OCI-LY7 (cell line): ENCODE measurements at regions not wholly inside any gene's neighbourhood (a gene's known extent, or its start where the extent isn't known, plus 50 kb on each side); places are given as distances from the start of the nearest gene placed in this dataset.

Source experiments
- BruUV-seq: library from RNA; stranded (reverse); fragments of 400-500 nt; replicated peaks from 2 replicates; lab custom pipeline; 2021; lab: Mats Ljungman, UMichigan
- CTCF ChIA-PET: fragments of 300-600 bp; sonication (Branson Sonifier 250); formaldehyde crosslinking; loops from one replicate; lab custom pipeline; 2022; ENCODE audit warnings: antibody characterized with exemption; ENCODE audit not compliant: unreplicated experiment; lab: Charles Lee
- POLR2A ChIA-PET: fragments of 300-600 bp; sonication (Branson Sonifier 250); formaldehyde crosslinking; loops from one replicate; lab custom pipeline; 2022; ENCODE audit warnings: antibody characterized with exemption; lab: Charles Lee
- DNase-seq: peaks from one replicate; pipeline ENCODE4 v3.0.0-alpha.2; 2015; ENCODE audit warnings: low spot score
- H2AFZ ChIP-seq: fragments of 200-600 bp; sonication (generic), shearing (Covaris generic); 2 replicates; pipeline ENCODE4 v1.6.1; 2014; ENCODE audit warnings: mild to moderate bottlenecking, antibody characterized with exemption, low read length, moderate library complexity
- H3K27ac ChIP-seq: fragments of 200-600 bp; sonication (generic); 2 replicates; pipeline ENCODE4 v1.5.1; 2014; ENCODE audit warnings: mixed run types, low read depth, mild to moderate bottlenecking, moderate library complexity, low read length, inconsistent platforms; ENCODE audit not compliant: poor library complexity, severe bottlenecking
- H3K36me3 ChIP-seq: fragments of 200-600 bp; sonication (generic); 2 replicates; pipeline ENCODE4 v1.6.1; 2014; ENCODE audit warnings: mild to moderate bottlenecking, antibody characterized with exemption, low read length, moderate library complexity, mixed read lengths; ENCODE audit not compliant: insufficient read depth
- H3K4me1 ChIP-seq: fragments of 200-600 bp; sonication (generic); 2 replicates; pipeline ENCODE4 v1.5.1; 2014; ENCODE audit warnings: mild to moderate bottlenecking, low read length; ENCODE audit not compliant: insufficient read depth, poor library complexity, severe bottlenecking
- H3K4me2 ChIP-seq: fragments of 200-600 bp; sonication (generic); 2 replicates; pipeline ENCODE4 v1.6.1; 2014; ENCODE audit warnings: mild to moderate bottlenecking, low read length
- H3K4me3 ChIP-seq: fragments of 200-600 bp; sonication (generic); 2 replicates; pipeline ENCODE4 v1.5.1; 2014; ENCODE audit warnings: mild to moderate bottlenecking, low read depth, low read length; ENCODE audit not compliant: poor library complexity, severe bottlenecking
- H3K79me2 ChIP-seq: fragments of 200-600 bp; sonication (generic); 2 replicates; pipeline ENCODE4 v1.6.1; 2016; ENCODE audit warnings: low read depth, mild to moderate bottlenecking, low read length, moderate library complexity, mixed read lengths; ENCODE audit not compliant: insufficient read depth
- H3K9me2 ChIP-seq: fragments of 200-600 bp; sonication (generic); 2 replicates; pipeline ENCODE4 v1.6.1; 2016; ENCODE audit warnings: mild to moderate bottlenecking, low read length, mixed read lengths; ENCODE audit not compliant: insufficient read depth
- H3K9me3 ChIP-seq: fragments of 200-600 bp; sonication (generic); 2 replicates; pipeline ENCODE4 v1.6.1; 2014; ENCODE audit warnings: mild to moderate bottlenecking, mixed run types, low read length, mixed read lengths
- H4K20me1 ChIP-seq: fragments of 200-600 bp; sonication (generic); 2 replicates; pipeline ENCODE4 v1.6.1; 2014; ENCODE audit warnings: mild to moderate bottlenecking, antibody characterized with exemption, low read length, moderate library complexity, mixed read lengths; ENCODE audit not compliant: insufficient read depth
- EZH2phosphoT487 ChIP-seq: fragments of 200-600 bp; sonication (generic); IDR thresholded peaks from 2 replicates; pipeline ENCODE4 v1.6.1; 2018; ENCODE audit warnings: low read depth, borderline replicate concordance, mild to moderate bottlenecking, mixed run types, antibody characterized with exemption, low read length, moderate library complexity, mixed read lengths
- intact Hi-C: fragments of 100-400 bp; cut with micrococcal nuclease; formaldehyde crosslinking; loops from one replicate; pipeline ENCODE4 v1.10.0; 2022; ENCODE audit not compliant: unreplicated experiment
- TF ChIP-seq, protein P1 (sequence below): fragments of 200-600 bp; sonication (generic); conservative IDR thresholded peaks from 2 replicates; pipeline ENCODE4 v1.5.1; 2014; ENCODE audit warnings: mild to moderate bottlenecking, antibody characterized with exemption, low read length, moderate library complexity, mixed read lengths

DNA sequence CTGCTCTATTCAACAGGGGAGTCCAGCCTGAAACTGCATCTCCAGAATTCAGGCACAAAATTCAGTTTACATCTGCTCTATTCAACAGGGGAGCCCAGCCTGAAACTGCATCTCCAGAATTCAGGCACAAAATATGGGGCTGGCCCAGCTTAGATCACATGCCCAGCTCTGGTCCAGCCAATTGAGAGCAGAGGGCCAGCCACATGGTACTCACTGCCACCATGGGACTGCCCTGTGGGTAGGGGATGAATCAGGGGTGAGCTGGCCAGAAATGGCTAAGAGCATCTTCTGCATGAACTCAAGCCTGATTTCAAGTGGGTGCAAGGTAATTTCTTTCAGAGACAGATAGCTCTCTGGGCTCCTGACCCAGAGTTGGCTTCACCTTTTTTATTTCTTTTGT, 156.6 kb upstream of the LYZL2 start:
- POLR2A ChIA-PET = interaction anchor here (0.6 kb wide), 1 partner anchor 262 kb away, joined by 3 read pairs; no protein-coding TSS in a partner anchor
- TF ChIP-seq, protein P1, sequence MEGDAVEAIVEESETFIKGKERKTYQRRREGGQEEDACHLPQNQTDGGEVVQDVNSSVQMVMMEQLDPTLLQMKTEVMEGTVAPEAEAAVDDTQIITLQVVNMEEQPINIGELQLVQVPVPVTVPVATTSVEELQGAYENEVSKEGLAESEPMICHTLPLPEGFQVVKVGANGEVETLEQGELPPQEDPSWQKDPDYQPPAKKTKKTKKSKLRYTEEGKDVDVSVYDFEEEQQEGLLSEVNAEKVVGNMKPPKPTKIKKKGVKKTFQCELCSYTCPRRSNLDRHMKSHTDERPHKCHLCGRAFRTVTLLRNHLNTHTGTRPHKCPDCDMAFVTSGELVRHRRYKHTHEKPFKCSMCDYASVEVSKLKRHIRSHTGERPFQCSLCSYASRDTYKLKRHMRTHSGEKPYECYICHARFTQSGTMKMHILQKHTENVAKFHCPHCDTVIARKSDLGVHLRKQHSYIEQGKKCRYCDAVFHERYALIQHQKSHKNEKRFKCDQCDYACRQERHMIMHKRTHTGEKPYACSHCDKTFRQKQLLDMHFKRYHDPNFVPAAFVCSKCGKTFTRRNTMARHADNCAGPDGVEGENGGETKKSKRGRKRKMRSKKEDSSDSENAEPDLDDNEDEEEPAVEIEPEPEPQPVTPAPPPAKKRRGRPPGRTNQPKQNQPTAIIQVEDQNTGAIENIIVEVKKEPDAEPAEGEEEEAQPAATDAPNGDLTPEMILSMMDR = no peak
- TF ChIP-seq EZH2phosphoT487 = no peak
- no peak overlapping the region for H2AFZ ChIP-seq
- no peaks in the 10 kb centered on the region for H3K79me2 ChIP-seq
- H3K9me3 ChIP-seq = no peaks in the 10 kb centered on the region
- H3K4me3 ChIP-seq = no peak overlapping the region
- no peaks in the 10 kb centered on the region for H3K9me2 ChIP-seq
- intact Hi-C loops = loop anchor here (10.0 kb wide), 1 partner anchor 1019 kb away; no protein-coding TSS in a partner anchor
- H3K4me1 ChIP-seq = no peaks in the 10 kb centered on the region
- no peak for DNase-seq
- H4K20me1 ChIP-seq = no peaks in the 10 kb centered on the region
- H3K27ac ChIP-seq = no peak overlapping the region
- CTCF ChIA-PET = no interaction called here
- H3K36me3 ChIP-seq = no peaks in the 10 kb centered on the region
- no peak overlapping the region for H3K4me2 ChIP-seq
- BruUV-seq = no TSS peak

DNA sequence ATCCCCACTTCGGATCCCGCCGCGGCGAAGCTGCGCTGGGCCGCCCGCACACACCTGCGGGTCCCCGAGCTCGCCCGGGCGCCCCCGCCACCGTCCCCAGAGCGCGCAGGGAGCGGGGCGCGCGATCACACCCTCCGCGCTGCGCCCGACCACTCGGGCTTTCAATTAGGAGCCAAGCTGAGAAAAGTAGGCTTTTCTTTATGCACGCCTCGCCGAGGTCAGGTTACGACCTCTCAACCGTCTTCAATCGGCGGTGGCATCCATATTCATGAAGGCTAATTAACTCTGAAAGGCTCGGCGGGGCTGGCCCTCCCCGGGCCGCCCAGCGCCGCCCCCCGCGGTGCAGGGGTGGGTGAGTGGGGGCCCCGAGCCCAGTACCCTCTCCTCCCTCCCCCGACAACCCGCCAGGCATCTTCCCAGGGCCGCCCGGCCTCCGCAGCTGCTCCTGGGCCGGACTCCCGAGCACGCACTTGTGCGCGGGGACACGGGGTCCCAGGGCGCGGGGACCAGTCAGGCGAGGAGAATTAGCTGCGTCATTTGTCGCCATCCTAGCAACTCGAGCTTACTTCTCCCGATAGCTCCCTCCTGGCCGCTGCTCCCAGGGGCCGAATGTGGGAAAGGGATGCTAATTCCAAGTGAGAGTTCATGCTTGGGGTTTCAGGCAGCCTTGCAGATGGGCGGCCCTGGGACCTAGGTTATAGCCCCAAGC, 155.5 kb upstream of the LYZL2 start:
- no peaks in the 10 kb centered on the region for H3K36me3 ChIP-seq
- DNase-seq = no peak
- POLR2A ChIA-PET = interaction anchor here (0.6 kb wide), 1 partner anchor 24 kb away, joined by 4 read pairs; no protein-coding TSS in a partner anchor
- no peak overlapping the region for H2AFZ ChIP-seq
- no peak overlapping the region for H3K27ac ChIP-seq
- H3K79me2 ChIP-seq = no peaks in the 10 kb centered on the region
- intact Hi-C loops = loop anchor here (5.0 to 10.0 kb wide), 2 partner anchors 98 to 1020 kb away; no protein-coding TSS in a partner anchor
- no peaks in the 10 kb centered on the region for H3K4me1 ChIP-seq
- CTCF ChIA-PET = no interaction called here
- no peaks in the 10 kb centered on the region for H3K9me2 ChIP-seq
- no peak overlapping the region for H3K4me2 ChIP-seq
- BruUV-seq = no TSS peak
- H3K9me3 ChIP-seq = no peaks in the 10 kb centered on the region
- no peak overlapping the region for H3K4me3 ChIP-seq
- TF ChIP-seq, protein P1 = no peak
- TF ChIP-seq EZH2phosphoT487 = no peak
- no peaks in the 10 kb centered on the region for H4K20me1 ChIP-seq

DNA sequence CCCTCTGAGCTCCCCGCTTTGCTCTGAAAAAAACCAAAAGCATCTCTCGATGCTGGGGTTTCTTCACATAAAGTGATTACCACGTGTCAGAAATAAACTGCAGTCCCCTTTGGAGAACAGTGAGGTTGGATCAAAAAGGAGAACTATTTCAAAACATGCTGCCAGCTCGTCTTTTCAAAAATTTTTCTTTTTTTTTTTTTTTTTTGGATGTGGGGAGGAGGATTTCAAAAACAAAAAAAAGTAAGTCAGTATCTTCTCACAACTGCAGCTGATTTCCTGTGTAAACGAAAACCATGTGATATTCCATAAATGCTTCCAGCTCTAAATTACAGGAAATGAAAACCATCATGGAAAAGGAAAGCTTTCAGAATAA, 155.0 kb upstream of the LYZL2 start:
- ChIA-PET CTCF (no interaction called here), POLR2A (no interaction called here)
- Histone ChIP-seq H3K36me3 (no peaks in the 10 kb centered on the region), H4K20me1 (no peaks in the 10 kb centered on the region), H3K9me3 (no peaks in the 10 kb centered on the region), H3K4me1 (no peaks in the 10 kb centered on the region), H3K79me2 (no peaks in the 10 kb centered on the region), H2AFZ (no peak overlapping the region), H3K27ac (no peak overlapping the region), H3K4me2 (no peak overlapping the region), H3K4me3 (no peak overlapping the region), H3K9me2 (no peaks in the 10 kb centered on the region)
- no TSS peak for BruUV-seq
- no peak for DNase-seq
- intact Hi-C loops = loop anchor here (5.0 to 10.0 kb wide), 2 partner anchors 97 to 1020 kb away; no protein-coding TSS in a partner anchor
- no peak for TF ChIP-seq EZH2phosphoT487
- TF ChIP-seq, protein P1 = no peak
